ENCODE measurements at regions not wholly inside any gene's neighbourhood (a gene's known extent, or its start where the extent isn't known, plus 50 kb on each side); places are given as distances from the start of the nearest gene placed in this dataset.

GRCh38 chrX:39875834-39876628, 221.7 kb downstream of the BCOR start:
- Mint-ChIP-seq H3K4me3 (no peak overlapping the region), H3K9me3 (peaks cover 30% of the 10 kb centered on the region), H3K27ac (no peak overlapping the region), H3K4me1 (peaks cover 38% of the 10 kb centered on the region), H3K27me3 (ENCODE audit: low read depth, poor library complexity) (peaks cover 49% of the 10 kb centered on the region), H3K36me3 (ENCODE audit: low read depth) (no peaks in the 10 kb centered on the region)
- TF ChIP-seq CTCF (IDR thresholded peaks at IDR 0.05), result no peak
- DNase-seq, result no peak

GRCh38 chrX:39877905-39878304, 219.9 kb downstream of the BCOR start:
- no peak for TF ChIP-seq CTCF (IDR thresholded peaks at IDR 0.05)
- no peak for DNase-seq
- Mint-ChIP-seq H3K36me3 (ENCODE audit: low read depth) (no peaks in the 10 kb centered on the region), H3K27me3 (ENCODE audit: low read depth, poor library complexity) (peaks cover 49% of the 10 kb centered on the region), H3K27ac (no peak overlapping the region), H3K9me3 (peaks cover 32% of the 10 kb centered on the region), H3K4me3 (no peak overlapping the region), H3K4me1 (peaks cover 35% of the 10 kb centered on the region)

GRCh38 chrX:39883666-39884065, 214.1 kb downstream of the BCOR start:
- Mint-ChIP-seq H3K27ac (no peak overlapping the region), H3K4me1 (peaks cover 2% of the 10 kb centered on the region), H3K27me3 (ENCODE audit: low read depth, poor library complexity) (peaks cover 40% of the 10 kb centered on the region), H3K4me3 (no peak overlapping the region), H3K36me3 (ENCODE audit: low read depth) (no peaks in the 10 kb centered on the region), H3K9me3 (peaks cover 30% of the 10 kb centered on the region)
- DNase-seq, result no peak
- TF ChIP-seq CTCF (IDR thresholded peaks at IDR 0.05), result no peak

GRCh38 chrX:39886282-39886681, 211.5 kb downstream of the BCOR start:
- Mint-ChIP-seq H3K36me3 (ENCODE audit: low read depth) (no peaks in the 10 kb centered on the region), H3K27ac (no peak overlapping the region), H3K27me3 (ENCODE audit: low read depth, poor library complexity) (peaks cover 44% of the 10 kb centered on the region), H3K4me1 (no peaks in the 10 kb centered on the region), H3K9me3 (peaks cover 37% of the 10 kb centered on the region), H3K4me3 (no peak overlapping the region)
- no peak for TF ChIP-seq CTCF (IDR thresholded peaks at IDR 0.05)
- no peak for DNase-seq

- Mint-ChIP-seq H3K36me3 (ENCODE audit: low read depth) (no peaks in the 10 kb centered on the region), H3K9me3 (peaks cover 35% of the 10 kb centered on the region), H3K4me1 (peaks cover 6% of the 10 kb centered on the region), H3K4me3 (no peak overlapping the region), H3K27ac (no peak overlapping the region), H3K27me3 (ENCODE audit: low read depth, poor library complexity) (peaks cover 45% of the 10 kb centered on the region)
- TF ChIP-seq CTCF (IDR thresholded peaks at IDR 0.05), result no peak
- DNase-seq, result no peak
Observed at GRCh38 chrX:39888730-39889129, 209.0 kb downstream of the BCOR start.

GRCh38 chrX:39889704-39890103, 208.1 kb downstream of the BCOR start:
- Mint-ChIP-seq H3K36me3 (ENCODE audit: low read depth) (no peaks in the 10 kb centered on the region), H3K4me1 (peaks cover 13% of the 10 kb centered on the region), H3K27me3 (ENCODE audit: low read depth, poor library complexity) (peaks cover 43% of the 10 kb centered on the region), H3K4me3 (no peak overlapping the region), H3K9me3 (peaks cover 28% of the 10 kb centered on the region), H3K27ac (no peak overlapping the region)
- DNase-seq, result no peak
- TF ChIP-seq CTCF (IDR thresholded peaks at IDR 0.05), result no peak

All from nephron progenitor cell (in vitro differentiated cells).